ENCODE measurements at regions not wholly inside any gene's neighbourhood (a gene's known extent, or its start where the extent isn't known, plus 50 kb on each side); places are given as distances from the start of the nearest gene placed in this dataset.
A peak's percentile ranks its signal among the peaks of the same experiment; 100 is the strongest.
"Not testable (repeated sequence)": the region's sequence is repeated elsewhere in the genome, so short reads cannot be mapped to it uniquely, and the experiment has no call there.

- DNase-seq, result no peak
Observed at GRCh38 chr2:234719116-234719716, 222.3 kb upstream of the ARL4C start.

GRCh38 chr2:234716271-234716670 is 219.4 kb upstream of the ARL4C start:
- DNase-seq, result no peak

- DNase-seq, result no peak
Observed at GRCh38 chr2:234715671-234716250, 218.9 kb upstream of the ARL4C start.

- DNase-seq, result no peak
Observed at GRCh38 chr2:234714711-234715110, 217.8 kb upstream of the ARL4C start.

- no peak for DNase-seq
Observed at GRCh38 chr2:234712421-234712935, 215.6 kb upstream of the ARL4C start.

- no peak for DNase-seq
Observed at GRCh38 chr2:234711308-234711707, 214.4 kb upstream of the ARL4C start.

GRCh38 chr2:234710587-234710986 is 213.7 kb upstream of the ARL4C start:
- DNase-seq, result peak; percentile 3

- no peak for DNase-seq
Observed at GRCh38 chr2:234710066-234710465, 213.2 kb upstream of the ARL4C start.

- no peak for DNase-seq
Observed at GRCh38 chr2:234708717-234709116, 211.8 kb upstream of the ARL4C start.

- DNase-seq, result no peak
Observed at GRCh38 chr2:234708091-234708683, 211.3 kb upstream of the ARL4C start.

GRCh38 chr2:234706086-234706485 is 209.2 kb upstream of the ARL4C start:
- no peak for DNase-seq

- DNase-seq, result peak; percentile 10
Observed at GRCh38 chr2:234705108-234705507, 208.2 kb upstream of the ARL4C start.

GRCh38 chr2:234703258-234703657 is 206.4 kb upstream of the ARL4C start:
- DNase-seq, result peak; percentile 58

- peak; percentile 88 for DNase-seq
Observed at GRCh38 chr2:234702731-234703225, 205.9 kb upstream of the ARL4C start.

GRCh38 chr2:234701841-234702240 is 205.0 kb upstream of the ARL4C start:
- no peak for DNase-seq

- DNase-seq, result no peak
Observed at GRCh38 chr2:234701421-234701820, 204.5 kb upstream of the ARL4C start.

- no peak for DNase-seq
Observed at GRCh38 chr2:234699456-234699855, 202.6 kb upstream of the ARL4C start.

- DNase-seq, result not testable (repeated sequence)
Observed at GRCh38 chr2:234697300-234697876, 200.5 kb upstream of the ARL4C start.

GRCh38 chr2:234695981-234696380 is 199.1 kb upstream of the ARL4C start:
- DNase-seq, result no peak

- no peak for DNase-seq
Observed at GRCh38 chr2:234694244-234695013, 197.5 kb upstream of the ARL4C start.

GRCh38 chr2:234693681-234694190 is 196.9 kb upstream of the ARL4C start:
- DNase-seq, result not testable (repeated sequence)

GRCh38 chr2:234693191-234693590 is 196.3 kb upstream of the ARL4C start:
- not testable (repeated sequence) for DNase-seq
